T-helper 2 cell treated with Interferon-gamma antibody and Interleukin-4, amounts not matched to agents 5 μg/mL and 100 μg/mL, for 36 hours (primary cell): ENCODE measurements at regions not wholly inside any gene's neighbourhood (a gene's known extent, or its start where the extent isn't known, plus 50 kb on each side); places are given as distances from the start of the nearest gene placed in this dataset.

Experiments used
- DNase-seq: peaks from one replicate; pipeline ENCODE4 v3.0.0; 2021; ENCODE audit warnings: low spot score
- H3K27ac Mint-ChIP-seq: one replicate; pipeline ENCODE4 v1.8.0; 2021; ENCODE audit warnings: mild to moderate bottlenecking, mixed read lengths
- H3K27me3 Mint-ChIP-seq: one replicate; pipeline ENCODE4 v1.8.0; 2021; ENCODE audit warnings: low read depth, mixed read lengths
- H3K36me3 Mint-ChIP-seq: one replicate; pipeline ENCODE4 v1.8.0; 2021; ENCODE audit warnings: low read depth, mixed read lengths
- H3K4me1 Mint-ChIP-seq: one replicate; pipeline ENCODE4 v1.8.0; 2021; ENCODE audit warnings: low read depth, mixed read lengths
- H3K4me3 Mint-ChIP-seq: one replicate; pipeline ENCODE4 v1.8.0; 2022; ENCODE audit warnings: mild to moderate bottlenecking, moderate library complexity, mixed read lengths
- H3K9me3 Mint-ChIP-seq: one replicate; pipeline ENCODE4 v1.8.0; 2021; ENCODE audit warnings: mixed read lengths

- Mint-ChIP-seq H3K9me3 (no peaks in the 10 kb centered on the region), H3K27ac (no peak overlapping the region), H3K4me1 (no peaks in the 10 kb centered on the region), H3K36me3 (no peaks in the 10 kb centered on the region), H3K4me3 (no peak overlapping the region), H3K27me3 (no peaks in the 10 kb centered on the region)
- peak; percentile 41 for DNase-seq
Observed at GRCh38 chr16:66315210-66315825, 51.2 kb upstream of the CDH5 start.

DNA sequence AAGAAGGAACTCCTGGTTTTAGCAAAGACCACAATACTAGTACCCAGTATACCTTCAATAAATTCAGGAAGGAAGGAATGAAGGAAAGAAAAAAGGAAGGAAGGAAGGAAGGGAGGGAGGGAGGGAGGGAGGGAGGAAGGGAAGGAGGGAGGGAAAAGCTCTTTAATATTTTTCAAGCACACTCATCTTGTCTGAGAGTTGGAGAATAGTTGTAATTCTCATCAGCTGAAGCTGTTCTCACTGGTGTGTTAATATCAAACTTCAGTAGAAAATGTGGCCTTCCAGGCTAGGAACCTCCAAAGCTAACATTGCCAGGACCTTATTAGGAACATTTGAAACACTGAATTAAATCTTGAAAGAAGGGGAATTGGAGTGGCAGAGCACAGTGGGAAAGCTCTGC is 55.2 kb upstream of the CDH5 start:
- Mint-ChIP-seq H3K27ac (no peak overlapping the region), H3K36me3 (no peaks in the 10 kb centered on the region), H3K4me1 (no peaks in the 10 kb centered on the region), H3K27me3 (no peaks in the 10 kb centered on the region), H3K4me3 (no peak overlapping the region), H3K9me3 (no peaks in the 10 kb centered on the region)
- no peak for DNase-seq

DNA sequence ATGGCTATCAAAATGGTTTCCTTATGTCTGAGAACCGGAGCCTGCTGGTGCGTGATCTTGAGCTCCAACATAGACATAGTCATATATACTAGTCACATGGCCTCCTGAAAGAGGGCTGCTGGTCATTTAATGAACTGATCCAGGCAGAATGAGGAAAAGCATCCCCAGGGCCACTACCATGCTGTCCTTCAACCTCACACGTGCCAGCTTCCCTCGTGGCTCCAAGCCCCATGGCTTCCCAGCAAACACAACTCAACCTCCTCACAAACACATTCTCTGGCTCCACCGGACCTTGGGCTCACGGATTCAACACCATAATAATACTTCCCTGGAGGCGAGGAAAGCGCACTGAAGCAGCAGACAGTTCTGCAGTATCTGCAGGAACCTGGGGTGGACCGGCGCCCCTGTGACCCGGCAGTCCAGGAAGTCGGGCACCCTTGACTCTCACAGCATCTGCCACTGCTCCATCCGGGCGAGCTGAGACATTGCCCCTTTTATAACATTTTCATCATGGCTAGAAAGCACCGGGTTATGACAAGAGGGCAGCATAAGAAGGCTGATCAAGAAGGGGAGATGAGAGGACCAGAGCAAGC is 57.2 kb upstream of the CDH5 start:
- no peaks in the 10 kb centered on the region for H3K36me3 Mint-ChIP-seq
- no peaks in the 10 kb centered on the region for H3K27me3 Mint-ChIP-seq

GRCh38 chr16:66308096-66308495 is 58.4 kb upstream of the CDH5 start:
- no peaks in the 10 kb centered on the region for H3K4me1 Mint-ChIP-seq
- no peaks in the 10 kb centered on the region for H3K9me3 Mint-ChIP-seq
- no peak overlapping the region for H3K4me3 Mint-ChIP-seq
- H3K36me3 Mint-ChIP-seq: no peaks in the 10 kb centered on the region
- DNase-seq: no peak
- H3K27me3 Mint-ChIP-seq: no peaks in the 10 kb centered on the region
- H3K27ac Mint-ChIP-seq: no peak overlapping the region

More for the DNA sequence above, 57.2 kb upstream of the CDH5 start:
- Mint-ChIP-seq H3K4me3 (no peak overlapping the region), H3K27ac (no peak overlapping the region), H3K9me3 (no peaks in the 10 kb centered on the region), H3K4me1 (no peaks in the 10 kb centered on the region)
- no peak for DNase-seq

DNA sequence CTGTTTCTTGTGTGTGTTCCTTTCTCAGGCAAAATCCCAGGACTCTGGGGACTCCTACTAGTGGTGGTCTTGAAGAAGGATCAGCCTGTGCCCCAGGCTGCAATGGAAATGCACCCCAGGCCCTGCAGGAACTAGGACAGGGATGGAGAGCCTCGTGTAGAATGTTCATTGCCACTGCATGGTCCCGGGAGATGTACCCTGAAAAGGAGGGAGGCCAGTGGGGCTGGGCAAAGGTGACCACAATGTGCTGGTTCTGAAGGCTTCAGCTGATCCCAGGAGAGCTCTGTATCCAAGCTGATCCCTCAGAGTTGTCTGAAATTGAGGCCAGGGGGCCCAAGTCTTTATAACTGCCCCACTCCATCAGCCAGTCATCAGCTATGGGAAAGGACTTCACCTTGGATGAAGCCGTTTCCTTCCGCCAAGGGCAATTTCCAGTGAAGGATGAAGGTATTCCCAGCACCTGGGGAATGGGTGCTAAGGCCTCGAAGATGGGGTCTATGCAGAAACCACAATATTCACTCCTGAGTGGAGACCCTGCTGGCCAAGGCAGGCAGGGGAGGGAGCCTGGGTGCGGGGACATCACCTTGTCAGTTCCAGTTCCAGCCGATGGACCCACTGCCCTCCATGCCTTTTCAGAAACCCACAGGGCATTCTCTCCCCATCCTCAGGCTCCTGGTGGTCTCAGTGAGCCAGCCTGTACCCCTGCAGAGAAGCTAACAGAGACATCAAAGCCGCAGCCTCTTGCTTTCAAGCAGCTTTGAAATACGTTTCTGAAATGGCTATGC is 59.9 kb upstream of the CDH5 start:
- no peaks in the 10 kb centered on the region for H3K27me3 Mint-ChIP-seq
- H3K36me3 Mint-ChIP-seq: no peaks in the 10 kb centered on the region
- H3K4me3 Mint-ChIP-seq: no peak overlapping the region
- no peaks in the 10 kb centered on the region for H3K4me1 Mint-ChIP-seq
- H3K9me3 Mint-ChIP-seq: no peaks in the 10 kb centered on the region
- DNase-seq: no peak
- H3K27ac Mint-ChIP-seq: no peak overlapping the region

GRCh38 chr16:66304961-66305360 is 61.5 kb upstream of the CDH5 start:
- Mint-ChIP-seq H3K4me1 (no peaks in the 10 kb centered on the region), H3K36me3 (no peaks in the 10 kb centered on the region), H3K27ac (no peak overlapping the region), H3K4me3 (no peak overlapping the region), H3K9me3 (no peaks in the 10 kb centered on the region), H3K27me3 (no peaks in the 10 kb centered on the region)
- no peak for DNase-seq

DNA sequence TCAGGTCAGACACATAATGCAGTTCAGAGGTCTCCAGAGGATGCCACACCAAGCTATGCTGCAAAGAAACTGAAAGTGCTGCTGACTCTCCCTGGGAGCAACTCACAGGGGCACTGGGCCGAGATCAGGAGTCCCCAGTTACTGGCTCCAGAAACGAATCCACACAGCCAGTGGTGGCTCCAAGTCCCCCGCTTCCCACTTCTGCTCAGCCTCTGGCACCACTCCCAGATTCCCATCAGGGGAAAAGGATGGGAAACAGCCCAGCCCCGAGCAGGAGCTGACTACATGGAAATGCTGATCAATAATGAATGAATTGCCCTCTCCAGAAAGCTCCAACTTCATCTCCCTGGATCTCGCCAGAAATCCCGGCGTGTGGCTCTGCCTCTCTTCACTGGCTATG is 62.3 kb upstream of the CDH5 start:
- Mint-ChIP-seq H3K27ac (no peak overlapping the region), H3K4me1 (peaks cover 7% of the 10 kb centered on the region), H3K36me3 (no peaks in the 10 kb centered on the region), H3K4me3 (no peak overlapping the region), H3K9me3 (no peaks in the 10 kb centered on the region), H3K27me3 (no peaks in the 10 kb centered on the region)
- no peak for DNase-seq

GRCh38 chr16:66300501-66300900 is 66.0 kb upstream of the CDH5 start:
- Mint-ChIP-seq H3K36me3 (no peaks in the 10 kb centered on the region), H3K9me3 (no peaks in the 10 kb centered on the region), H3K27ac (no peak overlapping the region), H3K27me3 (no peaks in the 10 kb centered on the region), H3K4me3 (no peak overlapping the region), H3K4me1 (peaks cover 9% of the 10 kb centered on the region)
- DNase-seq: no peak

GRCh38 chr16:66300037-66300436 is 66.5 kb upstream of the CDH5 start:
- no peaks in the 10 kb centered on the region for H3K9me3 Mint-ChIP-seq
- no peak for DNase-seq
- peaks cover 9% of the 10 kb centered on the region for H3K4me1 Mint-ChIP-seq
- no peaks in the 10 kb centered on the region for H3K36me3 Mint-ChIP-seq
- H3K4me3 Mint-ChIP-seq: no peak overlapping the region
- H3K27me3 Mint-ChIP-seq: no peaks in the 10 kb centered on the region
- no peak overlapping the region for H3K27ac Mint-ChIP-seq

DNA sequence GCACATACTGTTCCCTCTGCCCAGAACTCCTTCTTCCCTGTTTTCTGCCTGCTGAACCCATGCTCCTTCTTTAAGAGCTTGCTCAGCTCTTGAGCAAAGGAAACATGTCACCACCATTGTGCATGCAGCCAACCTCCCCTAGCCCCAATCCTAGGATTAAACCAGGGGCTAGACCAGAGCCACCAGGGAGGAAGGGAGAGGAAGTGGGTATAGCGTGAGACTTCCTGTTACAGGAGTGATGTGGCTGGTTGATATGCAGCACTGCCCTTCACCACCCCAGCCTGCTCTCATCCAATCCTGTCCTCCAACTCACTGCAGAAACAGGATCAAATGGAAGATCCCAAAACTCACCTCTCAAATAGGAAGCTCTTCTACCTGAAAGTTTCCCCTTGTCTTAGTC is 67.1 kb upstream of the CDH5 start:
- Mint-ChIP-seq H3K27me3 (no peaks in the 10 kb centered on the region), H3K4me1 (peaks cover 9% of the 10 kb centered on the region), H3K9me3 (no peaks in the 10 kb centered on the region), H3K4me3 (no peak overlapping the region), H3K36me3 (no peaks in the 10 kb centered on the region), H3K27ac (no peak overlapping the region)
- no peak for DNase-seq

DNA sequence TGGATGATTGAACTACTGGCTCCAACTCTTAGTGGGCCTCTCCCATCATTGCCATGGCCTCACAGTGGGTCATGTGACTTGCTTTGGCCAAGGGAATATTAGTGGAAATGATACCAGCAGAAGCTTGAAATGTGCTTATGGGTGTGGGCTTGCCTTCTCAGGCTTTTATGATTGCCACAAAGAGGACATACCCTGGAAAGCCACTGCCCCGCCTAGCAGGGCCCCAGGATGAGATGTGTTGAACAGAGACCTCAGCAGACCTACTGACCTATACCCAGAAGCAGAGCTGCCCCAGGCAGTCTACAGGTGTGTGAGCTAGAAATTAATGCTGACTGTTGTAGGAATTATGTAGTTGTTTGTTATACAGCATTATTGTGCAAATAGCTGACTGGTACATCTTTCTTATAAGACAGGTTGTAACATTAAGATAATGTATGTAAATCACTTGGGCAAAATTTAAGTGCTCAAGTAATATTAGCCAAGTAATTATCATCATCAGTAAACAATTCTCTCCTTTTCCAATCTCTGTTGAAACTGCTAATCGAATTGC is 67.8 kb upstream of the CDH5 start:
- peaks cover 9% of the 10 kb centered on the region for H3K4me1 Mint-ChIP-seq
- no peaks in the 10 kb centered on the region for H3K36me3 Mint-ChIP-seq
- no peak for DNase-seq
- no peaks in the 10 kb centered on the region for H3K27me3 Mint-ChIP-seq
- no peak overlapping the region for H3K27ac Mint-ChIP-seq
- no peaks in the 10 kb centered on the region for H3K9me3 Mint-ChIP-seq
- no peak overlapping the region for H3K4me3 Mint-ChIP-seq

DNA sequence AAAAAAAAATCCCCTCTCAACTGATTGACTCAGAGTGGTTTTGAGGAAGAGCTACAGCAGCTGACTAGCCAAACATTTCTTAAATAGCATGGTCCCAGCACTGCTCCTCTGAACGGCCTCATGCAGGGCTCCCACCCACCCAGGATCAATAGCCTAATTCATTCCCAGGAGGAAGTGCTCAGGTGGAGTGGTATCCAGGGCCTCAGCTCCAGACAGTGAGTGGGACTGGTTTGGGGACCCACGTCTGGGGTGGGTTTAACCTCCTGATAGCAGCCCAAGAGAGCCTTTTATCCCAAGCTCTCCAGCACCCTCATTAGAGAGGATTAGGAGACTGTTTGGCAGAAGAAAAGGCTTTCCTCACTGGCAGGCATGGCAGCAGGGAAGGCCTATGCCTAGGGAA is 68.5 kb upstream of the CDH5 start:
- no peak for DNase-seq
- H3K9me3 Mint-ChIP-seq: no peaks in the 10 kb centered on the region
- no peaks in the 10 kb centered on the region for H3K27me3 Mint-ChIP-seq
- no peaks in the 10 kb centered on the region for H3K36me3 Mint-ChIP-seq
- H3K4me1 Mint-ChIP-seq: peaks cover 9% of the 10 kb centered on the region
- no peak overlapping the region for H3K27ac Mint-ChIP-seq
- H3K4me3 Mint-ChIP-seq: no peak overlapping the region

GRCh38 chr16:66296591-66296990 is 69.9 kb upstream of the CDH5 start:
- DNase-seq: no peak
- Mint-ChIP-seq H3K36me3 (no peaks in the 10 kb centered on the region), H3K4me3 (no peak overlapping the region), H3K27ac (no peak overlapping the region), H3K9me3 (no peaks in the 10 kb centered on the region), H3K27me3 (no peaks in the 10 kb centered on the region), H3K4me1 (peaks cover 9% of the 10 kb centered on the region)

GRCh38 chr16:66295761-66296546 is 70.5 kb upstream of the CDH5 start:
- Mint-ChIP-seq H3K9me3 (no peaks in the 10 kb centered on the region), H3K27ac (no peak overlapping the region), H3K4me3 (no peak overlapping the region), H3K4me1 (peaks cover 9% of the 10 kb centered on the region), H3K36me3 (no peaks in the 10 kb centered on the region), H3K27me3 (no peaks in the 10 kb centered on the region)
- DNase-seq: no peak
